Activated CD4-positive, alpha-beta memory T cell treated with anti-CD3 and anti-CD28 coated beads for 36 hours (primary cell): ENCODE measurements at regions not wholly inside any gene's neighbourhood (a gene's known extent, or its start where the extent isn't known, plus 50 kb on each side); places are given as distances from the start of the nearest gene placed in this dataset.

Source experiments
- CTCF ChIA-PET: fragments of 350-600 bp; sonication (Branson Sonifier 250); formaldehyde crosslinking; loops from one replicate; lab custom pipeline; 2021; ENCODE audit warnings: antibody characterized with exemption, inconsistent platforms; lab: Charles Lee
- POLR2A ChIA-PET: fragments of 350-600 bp; sonication (Branson Sonifier 250); formaldehyde crosslinking; loops from one replicate; lab custom pipeline; 2021; ENCODE audit warnings: antibody characterized with exemption; lab: Charles Lee
- DNase-seq: peaks from one replicate; pipeline ENCODE4 v3.0.0-alpha.2; 2020
- H3K27ac Mint-ChIP-seq: one replicate; pipeline ENCODE4 v1.8.0; 2021; ENCODE audit warnings: mixed read lengths
- H3K27me3 Mint-ChIP-seq: one replicate; pipeline ENCODE4 v1.8.0; 2021; ENCODE audit warnings: mixed read lengths
- H3K36me3 Mint-ChIP-seq: one replicate; pipeline ENCODE4 v1.8.0; 2021; ENCODE audit warnings: mixed read lengths
- H3K4me1 Mint-ChIP-seq: one replicate; pipeline ENCODE4 v1.8.0; 2021; ENCODE audit warnings: low read depth, mixed read lengths
- H3K4me3 Mint-ChIP-seq: one replicate; pipeline ENCODE4 v1.8.0; 2021; ENCODE audit warnings: mild to moderate bottlenecking, mixed read lengths
- H3K9me3 Mint-ChIP-seq: one replicate; pipeline ENCODE4 v1.8.0; 2021; ENCODE audit warnings: mixed read lengths
- intact Hi-C: fragments of 100-400 bp; cut with micrococcal nuclease; formaldehyde crosslinking; loops from one replicate; pipeline ENCODE4 v1.15.1; 2023

DNA sequence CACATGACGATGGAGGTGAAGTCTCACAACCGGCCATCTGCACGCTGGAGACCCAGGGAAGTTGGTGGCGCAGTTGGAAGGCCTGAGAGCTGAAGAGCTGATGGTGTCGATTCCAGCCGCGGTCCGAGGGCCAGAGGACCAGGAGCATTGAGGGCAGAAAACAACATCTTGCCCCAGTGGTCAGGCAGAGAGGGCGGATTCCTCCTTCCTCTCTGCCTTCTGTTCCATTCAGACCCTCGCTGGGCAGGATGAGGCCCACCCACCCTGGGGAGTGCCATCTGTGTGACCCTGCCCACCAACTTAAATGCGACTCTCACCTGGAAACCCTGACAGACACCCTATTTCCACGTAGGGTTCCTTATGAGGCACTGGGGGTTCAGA, 120.7 kb upstream of the PMEPA1 start:
- ChIA-PET POLR2A (no interaction called here), CTCF (no interaction called here)
- no peak overlapping the region for H3K4me3 Mint-ChIP-seq
- H3K27ac Mint-ChIP-seq: no peak overlapping the region
- no peaks in the 10 kb centered on the region for H3K4me1 Mint-ChIP-seq
- intact Hi-C loops: no loop called here
- peaks cover 3% of the 10 kb centered on the region for H3K27me3 Mint-ChIP-seq
- H3K9me3 Mint-ChIP-seq: no peaks in the 10 kb centered on the region
- no peak for DNase-seq
- H3K36me3 Mint-ChIP-seq: no peaks in the 10 kb centered on the region

DNA sequence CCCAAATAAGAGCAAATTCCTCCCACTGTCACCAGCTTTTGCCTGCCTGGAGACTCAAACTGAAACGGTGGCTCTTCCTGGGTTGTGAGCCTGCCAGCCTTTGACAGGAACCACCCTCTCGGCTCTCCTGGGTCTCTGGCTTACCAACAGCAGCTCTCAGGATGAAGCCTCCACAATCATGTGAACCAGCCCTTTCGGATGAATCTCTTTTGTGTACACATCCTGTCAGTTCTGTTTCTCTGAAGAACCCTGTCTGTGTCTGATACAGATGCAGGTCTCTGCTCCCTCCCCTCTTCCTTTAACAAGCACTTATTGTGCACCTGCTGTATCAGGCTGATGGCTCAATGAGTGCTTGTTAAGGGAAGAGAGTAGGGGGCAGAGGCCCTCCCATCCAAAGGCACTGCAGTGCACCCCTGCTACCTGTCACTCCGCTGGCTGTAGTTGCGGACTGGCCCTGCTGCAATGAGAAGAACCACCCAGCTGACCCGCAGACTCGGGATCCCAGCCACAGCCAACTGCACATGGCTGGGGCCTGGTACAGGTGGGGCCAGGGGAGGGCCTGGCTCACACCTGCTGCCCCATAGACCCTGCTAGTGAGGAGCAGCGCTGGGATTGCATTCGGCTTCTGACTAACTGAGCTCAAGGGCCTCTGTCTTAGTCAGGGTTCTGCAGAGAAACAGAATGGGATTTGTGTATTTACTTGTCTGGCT, 120.1 kb upstream of the PMEPA1 start:
- intact Hi-C loops: no loop called here
- no peaks in the 10 kb centered on the region for H3K9me3 Mint-ChIP-seq
- H3K27me3 Mint-ChIP-seq: peaks cover 3% of the 10 kb centered on the region
- H3K27ac Mint-ChIP-seq: no peak overlapping the region
- H3K36me3 Mint-ChIP-seq: no peaks in the 10 kb centered on the region
- H3K4me3 Mint-ChIP-seq: no peak overlapping the region
- ChIA-PET CTCF (no interaction called here), POLR2A (no interaction called here)
- DNase-seq: no peak
- H3K4me1 Mint-ChIP-seq: no peaks in the 10 kb centered on the region

DNA sequence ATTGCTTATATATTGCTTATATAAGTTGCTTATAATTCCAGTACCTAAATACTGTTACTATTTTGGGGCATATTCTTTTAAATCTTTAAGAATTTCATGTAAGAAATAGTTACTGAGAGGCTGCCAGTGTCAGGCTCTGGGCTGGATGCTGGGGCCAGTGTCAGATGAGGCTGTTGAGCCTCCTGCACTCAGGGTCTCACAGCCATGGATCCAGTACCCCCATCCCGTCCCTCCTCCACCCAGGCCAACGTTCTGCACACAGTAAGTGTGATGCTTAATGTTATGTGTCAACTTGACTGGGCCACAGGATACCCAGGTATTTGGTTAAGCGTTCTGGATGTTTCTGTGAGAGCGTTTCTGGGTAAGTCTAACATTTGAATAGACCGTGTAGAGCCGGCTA, 119.5 kb upstream of the PMEPA1 start:
- CTCF ChIA-PET: no interaction called here
- H3K27me3 Mint-ChIP-seq: peaks cover 3% of the 10 kb centered on the region

DNA sequence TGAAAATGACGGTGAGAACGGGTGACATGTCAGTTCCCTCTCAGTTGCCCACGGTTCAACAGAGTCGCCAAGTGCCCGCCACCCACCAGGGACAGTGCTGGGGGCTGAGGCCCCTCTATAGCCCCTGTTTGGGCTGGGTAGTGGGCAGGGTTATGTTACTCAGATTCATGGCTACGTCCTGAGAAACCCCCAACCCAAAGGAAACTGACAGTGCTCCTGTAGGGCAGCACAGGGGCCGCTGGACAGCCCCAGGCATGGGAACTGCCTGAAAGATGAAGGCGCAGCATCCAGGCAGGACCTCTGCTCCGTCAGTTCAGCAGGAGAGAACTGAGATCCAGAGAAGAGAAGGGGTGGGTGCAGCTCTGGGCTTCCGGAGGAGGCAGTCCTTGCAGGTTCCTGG, 118.9 kb upstream of the PMEPA1 start:
- Mint-ChIP-seq H3K27ac (no peak overlapping the region), H3K4me3 (no peak overlapping the region), H3K9me3 (no peaks in the 10 kb centered on the region), H3K27me3 (peaks cover 3% of the 10 kb centered on the region), H3K4me1 (no peaks in the 10 kb centered on the region), H3K36me3 (no peaks in the 10 kb centered on the region)
- CTCF ChIA-PET: no interaction called here
- POLR2A ChIA-PET: no interaction called here
- intact Hi-C loops: no loop called here
- DNase-seq: no peak

More for the DNA sequence above, 119.5 kb upstream of the PMEPA1 start:
- Mint-ChIP-seq H3K9me3 (no peaks in the 10 kb centered on the region), H3K4me3 (no peak overlapping the region), H3K36me3 (no peaks in the 10 kb centered on the region), H3K27ac (no peak overlapping the region), H3K4me1 (no peaks in the 10 kb centered on the region)
- DNase-seq: no peak
- intact Hi-C loops: no loop called here
- POLR2A ChIA-PET: interaction anchor here (0.6 kb wide), 1 partner anchor 1117 kb away, joined by 7 read pairs; no protein-coding TSS in a partner anchor

DNA sequence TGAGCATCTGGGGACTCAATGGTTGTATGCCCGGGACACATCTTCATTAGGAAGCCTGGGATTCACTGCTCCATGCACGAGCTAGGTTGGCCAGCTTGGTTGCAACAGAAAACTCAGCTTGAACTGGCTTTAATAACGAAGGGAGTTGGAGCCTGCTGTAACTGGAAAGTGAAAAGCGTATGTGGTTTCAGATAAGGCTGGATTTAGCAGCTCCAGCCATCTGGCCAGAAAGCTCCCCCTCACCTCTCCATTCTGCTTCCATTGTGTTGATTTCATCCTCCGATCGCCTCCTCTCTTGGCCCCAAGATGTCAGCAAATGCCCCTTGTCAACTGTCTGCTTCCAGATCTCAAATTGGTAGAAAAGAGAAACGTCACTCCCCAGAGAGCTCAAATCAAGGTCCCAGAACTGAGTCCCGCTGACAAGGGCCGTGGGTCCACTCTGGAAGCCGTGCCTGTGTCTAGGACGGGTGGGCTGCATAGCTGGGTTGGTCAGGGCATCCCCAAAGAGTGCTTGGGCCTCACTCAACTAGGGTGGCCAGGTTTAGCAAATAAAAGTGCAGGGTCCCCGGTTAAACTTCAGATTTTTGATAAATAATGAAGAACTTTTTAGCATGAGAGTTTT, 117.0 kb upstream of the PMEPA1 start:
- H3K9me3 Mint-ChIP-seq: no peaks in the 10 kb centered on the region
- ChIA-PET CTCF (no interaction called here), POLR2A (no interaction called here)
- H3K36me3 Mint-ChIP-seq: no peaks in the 10 kb centered on the region
- DNase-seq: no peak
- peaks cover 5% of the 10 kb centered on the region for H3K27me3 Mint-ChIP-seq
- H3K4me1 Mint-ChIP-seq: no peaks in the 10 kb centered on the region
- intact Hi-C loops: no loop called here
- H3K27ac Mint-ChIP-seq: no peak overlapping the region
- H3K4me3 Mint-ChIP-seq: no peak overlapping the region

DNA sequence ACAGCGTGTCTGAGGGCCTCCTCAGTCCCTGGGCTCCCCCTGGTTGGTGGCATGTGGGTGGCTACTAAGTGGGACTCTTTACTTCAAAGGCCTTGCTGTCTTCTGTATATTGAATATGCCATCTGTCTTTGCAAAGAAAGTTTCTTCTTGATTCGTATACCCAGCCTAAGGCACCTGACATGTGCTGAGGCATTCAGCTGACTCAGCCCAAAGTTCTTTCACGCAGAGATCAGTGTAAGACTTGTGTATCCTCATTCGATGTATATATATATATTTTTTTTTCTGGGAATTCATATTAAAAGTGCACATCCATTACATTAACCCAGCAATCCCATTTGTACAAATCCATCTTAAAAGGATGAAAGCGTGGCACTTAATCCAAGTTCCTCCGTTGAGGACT, 115.1 kb upstream of the PMEPA1 start:
- Mint-ChIP-seq H3K9me3 (no peaks in the 10 kb centered on the region), H3K27me3 (peaks cover 12% of the 10 kb centered on the region), H3K36me3 (no peaks in the 10 kb centered on the region), H3K4me1 (no peaks in the 10 kb centered on the region), H3K4me3 (no peak overlapping the region), H3K27ac (no peak overlapping the region)
- ChIA-PET CTCF (no interaction called here), POLR2A (no interaction called here)
- no peak for DNase-seq
- intact Hi-C loops: no loop called here

DNA sequence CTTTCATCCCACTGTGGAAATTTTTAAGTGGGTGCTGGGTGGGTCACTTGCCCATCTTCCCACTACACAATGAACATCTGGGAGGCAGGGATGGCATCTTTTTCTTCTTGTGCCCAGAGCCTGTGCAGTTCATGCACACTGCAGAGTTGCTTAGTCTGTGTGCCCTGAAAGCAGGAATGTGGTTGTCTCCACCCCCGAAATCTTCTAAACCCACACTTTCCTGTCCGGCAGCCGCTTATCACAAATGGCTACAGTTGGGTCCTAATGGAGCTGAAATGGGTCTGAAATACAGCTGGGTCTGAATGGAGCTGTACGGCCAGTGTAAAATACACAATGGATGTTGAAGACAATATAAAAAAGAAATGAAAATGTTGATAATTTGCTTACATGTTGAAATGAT, 112.1 kb upstream of the PMEPA1 start:
- CTCF ChIA-PET: no interaction called here
- no peak for DNase-seq
- H3K4me3 Mint-ChIP-seq: no peak overlapping the region
- no peaks in the 10 kb centered on the region for H3K4me1 Mint-ChIP-seq
- no peaks in the 10 kb centered on the region for H3K9me3 Mint-ChIP-seq
- no peak overlapping the region for H3K27ac Mint-ChIP-seq
- peaks cover 15% of the 10 kb centered on the region for H3K27me3 Mint-ChIP-seq
- no peaks in the 10 kb centered on the region for H3K36me3 Mint-ChIP-seq
- intact Hi-C loops: no loop called here
- POLR2A ChIA-PET: interaction anchor here (0.7 kb wide), 1 partner anchor 69 kb away, joined by 3 read pairs; no protein-coding TSS in a partner anchor

DNA sequence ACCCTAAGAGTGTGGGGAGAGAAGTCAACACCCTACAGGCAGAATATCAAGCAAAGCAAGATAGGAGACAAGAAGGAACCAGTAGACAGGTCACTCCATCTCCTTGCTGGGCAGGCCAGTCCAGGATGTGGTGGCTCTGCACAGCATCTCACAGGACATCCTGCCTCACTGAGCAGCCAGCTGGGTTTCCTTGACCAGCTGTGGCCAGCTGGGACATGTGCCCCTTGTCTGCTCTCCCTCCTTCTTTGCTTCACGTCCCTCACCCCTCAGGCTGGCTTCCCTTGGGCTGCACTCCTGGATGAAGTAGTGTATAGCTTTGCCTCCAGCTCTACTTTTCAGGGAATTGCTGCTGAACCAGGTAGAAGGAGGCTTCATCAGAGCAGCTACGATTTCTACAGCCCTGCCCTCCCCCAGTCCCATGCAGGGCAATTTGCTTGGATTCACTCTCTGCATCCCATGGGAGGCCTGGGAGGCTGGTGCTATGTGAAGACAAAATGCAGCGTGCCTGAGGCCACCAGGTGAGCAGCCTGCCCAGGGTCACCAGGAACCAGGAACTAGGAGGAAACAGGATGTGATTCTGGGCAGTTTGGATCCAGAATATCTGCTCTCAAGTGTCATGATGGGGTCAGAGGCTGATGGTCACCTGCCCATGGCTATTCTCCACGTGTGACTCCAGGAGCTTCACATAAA, 110.0 kb upstream of the PMEPA1 start:
- Mint-ChIP-seq H3K4me3 (no peak overlapping the region), H3K9me3 (no peaks in the 10 kb centered on the region), H3K27me3 (peaks cover 12% of the 10 kb centered on the region), H3K4me1 (no peaks in the 10 kb centered on the region), H3K36me3 (no peaks in the 10 kb centered on the region), H3K27ac (no peak overlapping the region)
- no peak for DNase-seq
- ChIA-PET POLR2A (no interaction called here), CTCF (no interaction called here)
- intact Hi-C loops: no loop called here

DNA sequence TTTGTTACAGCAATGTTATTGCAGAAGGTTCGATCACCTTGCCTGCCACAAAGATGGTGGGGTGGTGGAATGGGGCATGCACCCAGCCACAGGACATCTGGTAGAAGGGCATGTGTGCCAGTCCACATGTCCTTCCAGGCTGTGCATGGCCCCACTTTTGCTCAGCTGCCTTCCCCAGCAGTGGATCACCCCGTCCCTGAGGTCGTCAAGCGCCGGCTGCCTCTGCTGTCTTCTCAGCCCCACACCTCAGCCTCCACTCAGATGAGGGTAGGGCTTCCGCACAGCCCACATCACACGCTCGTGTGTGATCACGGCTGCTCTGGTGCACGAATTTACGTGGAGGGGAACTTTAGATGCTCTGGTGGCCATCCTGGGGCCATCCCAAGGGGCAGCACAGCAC, 109.5 kb upstream of the PMEPA1 start:
- CTCF ChIA-PET: no interaction called here
- peaks cover 16% of the 10 kb centered on the region for H3K27me3 Mint-ChIP-seq
- POLR2A ChIA-PET: no interaction called here

DNA sequence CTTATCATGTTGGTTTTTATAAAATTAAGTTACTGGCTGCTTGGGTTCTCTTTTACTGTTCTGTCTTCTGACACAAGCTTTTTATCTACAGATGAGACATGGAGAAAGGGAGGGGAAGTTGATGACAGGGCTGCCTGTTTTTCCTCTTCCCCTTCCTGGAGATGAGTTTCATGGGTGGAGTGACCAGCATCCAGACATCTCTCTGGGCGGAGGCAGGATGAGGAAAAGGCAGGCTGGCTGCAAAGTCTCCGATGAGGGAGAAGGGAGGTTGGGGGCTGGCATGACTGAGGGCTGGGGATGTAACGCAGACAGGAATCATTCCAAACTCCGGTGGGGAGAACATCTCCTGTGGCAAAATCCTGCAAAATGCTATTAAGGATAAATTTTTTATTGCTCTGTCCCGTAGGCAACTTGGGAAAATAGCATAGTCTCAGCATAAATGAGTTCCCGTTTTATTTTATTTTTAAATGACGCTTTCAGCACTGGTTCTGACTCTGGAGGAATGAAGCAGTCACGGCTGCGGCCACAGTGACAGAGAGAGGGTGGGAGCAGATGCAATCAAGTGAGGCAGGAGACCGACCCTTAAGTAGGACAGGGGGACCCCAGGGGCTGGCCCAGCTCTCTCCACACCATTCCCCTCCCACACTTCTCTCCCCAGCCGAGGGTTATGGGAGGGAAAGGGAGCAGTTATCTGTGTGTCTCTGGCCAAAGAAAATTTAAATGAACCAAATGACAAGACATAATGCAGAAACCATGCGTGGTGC, 108.8 kb upstream of the PMEPA1 start:
- intact Hi-C loops: no loop called here
- Mint-ChIP-seq H3K27me3 (peaks cover 16% of the 10 kb centered on the region), H3K4me1 (no peaks in the 10 kb centered on the region), H3K27ac (no peak overlapping the region), H3K36me3 (no peaks in the 10 kb centered on the region), H3K4me3 (no peak overlapping the region), H3K9me3 (no peaks in the 10 kb centered on the region)
- ChIA-PET CTCF (no interaction called here), POLR2A (no interaction called here)
- no peak for DNase-seq

More for the DNA sequence above, 109.5 kb upstream of the PMEPA1 start:
- Mint-ChIP-seq H3K27ac (no peak overlapping the region), H3K4me1 (no peaks in the 10 kb centered on the region), H3K36me3 (no peaks in the 10 kb centered on the region), H3K4me3 (no peak overlapping the region), H3K9me3 (no peaks in the 10 kb centered on the region)
- DNase-seq: no peak
- intact Hi-C loops: no loop called here

DNA sequence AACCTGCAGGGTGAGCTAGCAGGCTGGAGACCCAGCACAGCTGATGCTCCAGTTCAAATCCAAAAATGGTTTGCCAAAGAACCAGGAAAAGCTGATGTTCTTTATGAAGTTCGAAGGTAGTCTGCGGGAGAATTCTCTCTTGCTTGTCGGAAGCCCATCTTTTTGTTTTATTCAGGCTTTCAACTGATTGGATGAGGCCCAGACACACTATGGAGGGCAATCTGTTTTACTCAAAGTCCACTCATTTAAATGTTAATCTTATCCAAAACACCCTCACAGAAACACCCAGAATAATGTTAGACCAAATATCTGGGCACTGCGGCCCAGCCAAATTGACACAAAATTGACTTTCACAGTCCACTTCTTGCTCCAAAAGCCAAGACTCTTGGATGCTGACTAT, 105.6 kb upstream of the PMEPA1 start:
- H3K27me3 Mint-ChIP-seq: peaks cover 11% of the 10 kb centered on the region
- CTCF ChIA-PET: no interaction called here
- H3K36me3 Mint-ChIP-seq: no peaks in the 10 kb centered on the region
- H3K4me3 Mint-ChIP-seq: no peak overlapping the region
- intact Hi-C loops: no loop called here
- H3K9me3 Mint-ChIP-seq: no peaks in the 10 kb centered on the region
- no peaks in the 10 kb centered on the region for H3K4me1 Mint-ChIP-seq
- DNase-seq: no peak
- POLR2A ChIA-PET: no interaction called here
- H3K27ac Mint-ChIP-seq: no peak overlapping the region

DNA sequence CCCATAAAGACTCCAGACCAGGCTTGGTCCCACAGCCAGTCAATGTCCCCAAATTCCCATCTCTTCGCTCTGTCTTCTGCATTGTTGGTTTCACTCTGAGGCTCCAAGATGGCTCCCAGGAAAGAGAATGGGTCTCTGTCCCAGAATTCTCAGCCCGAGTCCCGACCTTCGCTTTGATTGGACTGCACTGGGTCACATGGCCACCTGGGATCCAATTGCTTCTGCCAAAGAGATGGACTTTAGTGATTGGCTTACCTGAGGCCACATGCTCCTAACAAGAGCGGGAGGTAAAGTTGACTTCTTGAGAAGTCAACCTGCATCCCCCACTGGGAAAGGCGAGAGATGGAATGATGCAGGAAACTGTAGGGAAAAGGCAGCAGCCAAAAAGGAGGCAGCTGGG, 104.7 kb upstream of the PMEPA1 start:
- H3K4me3 Mint-ChIP-seq: no peak overlapping the region
- no peak for DNase-seq
- ChIA-PET POLR2A (no interaction called here), CTCF (no interaction called here)
- no peaks in the 10 kb centered on the region for H3K4me1 Mint-ChIP-seq
- intact Hi-C loops: no loop called here
- H3K9me3 Mint-ChIP-seq: no peaks in the 10 kb centered on the region
- H3K27me3 Mint-ChIP-seq: peaks cover 7% of the 10 kb centered on the region
- no peak overlapping the region for H3K27ac Mint-ChIP-seq
- H3K36me3 Mint-ChIP-seq: no peaks in the 10 kb centered on the region
